LNCAP (cell line): ENCODE measurements at regions not wholly inside any gene's neighbourhood (a gene's known extent, or its start where the extent isn't known, plus 50 kb on each side); places are given as distances from the start of the nearest gene placed in this dataset.

Experiments
- CTCF ChIP-seq: fragments of 450-650 bp; IDR thresholded peaks from 2 replicates; pipeline ENCODE4 v1.5.1; 2017; ENCODE audit warnings: mild to moderate bottlenecking

- TF ChIP-seq CTCF = no peak
These were observed 129.5 kb upstream of the KLF3 start for GRCh38 chr4:38534344-38535045.

GRCh38 chr4:38535717-38536116 lies 128.3 kb upstream of the KLF3 start:
- TF ChIP-seq CTCF = no peak

GRCh38 chr4:38536716-38537115 lies 127.3 kb upstream of the KLF3 start:
- no peak for TF ChIP-seq CTCF

- TF ChIP-seq CTCF = no peak
These were observed 126.3 kb upstream of the KLF3 start for GRCh38 chr4:38537666-38538065.

- TF ChIP-seq CTCF = no peak
These were observed 125.5 kb upstream of the KLF3 start for GRCh38 chr4:38538517-38538916.

GRCh38 chr4:38539501-38539900 lies 124.5 kb upstream of the KLF3 start:
- TF ChIP-seq CTCF = no peak

GRCh38 chr4:38547052-38547451 lies 116.9 kb upstream of the KLF3 start:
- TF ChIP-seq CTCF = no peak

- no peak for TF ChIP-seq CTCF
These were observed 115.7 kb upstream of the KLF3 start for GRCh38 chr4:38548256-38548655.
